Hypothalamus (tissue), 51 donors: ENCODE measurements at regions not wholly inside any gene's neighbourhood (a gene's known extent, or its start where the extent isn't known, plus 50 kb on each side); places are given as distances from the start of the nearest gene placed in this dataset.
"Not testable (repeated sequence)": the region's sequence is repeated elsewhere in the genome, so short reads cannot be mapped to it uniquely, and the experiment has no call there.

Source experiments
- DNase-seq, 51 donors: peaks; one replicate each; lab custom pipeline; 2025; lab: John Stamatoyannopoulos, UW

GRCh38 chr2:241981076-241981700 lies 111.7 kb downstream of the RTP5 start:
- no peak for DNase-seq

- no peak for DNase-seq
These were observed 113.4 kb downstream of the RTP5 start for GRCh38 chr2:241982706-241983570.

- DNase-seq = no peak
These were observed 114.2 kb downstream of the RTP5 start for GRCh38 chr2:241983571-241984270.

GRCh38 chr2:241984271-241984655 lies 114.7 kb downstream of the RTP5 start:
- no peak for DNase-seq

GRCh38 chr2:241984658-241985057 lies 115.1 kb downstream of the RTP5 start:
- DNase-seq = no peak

GRCh38 chr2:241985161-241985985 lies 115.8 kb downstream of the RTP5 start:
- not testable (repeated sequence) for DNase-seq

- no peak for DNase-seq
These were observed 116.4 kb downstream of the RTP5 start for GRCh38 chr2:241985986-241986329.

- DNase-seq = peak in 2 of 51 donors; percentile 3 to 7
These were observed 117.5 kb downstream of the RTP5 start for GRCh38 chr2:241986836-241987641.

- no peak for DNase-seq
These were observed 118.2 kb downstream of the RTP5 start for GRCh38 chr2:241987726-241988125.

GRCh38 chr2:241988146-241988545 lies 118.6 kb downstream of the RTP5 start:
- no peak for DNase-seq

- DNase-seq = no peak
These were observed 119.5 kb downstream of the RTP5 start for GRCh38 chr2:241989074-241989473.

GRCh38 chr2:241990466-241990865 lies 120.9 kb downstream of the RTP5 start:
- DNase-seq = no peak

- no peak for DNase-seq
These were observed 121.8 kb downstream of the RTP5 start for GRCh38 chr2:241991299-241991698.

GRCh38 chr2:241992753-241993152 lies 123.2 kb downstream of the RTP5 start:
- no peak for DNase-seq

GRCh38 chr2:241993386-241994005 lies 124.0 kb downstream of the RTP5 start:
- DNase-seq = no peak

GRCh38 chr2:241994086-241994485 lies 124.6 kb downstream of the RTP5 start:
- no peak for DNase-seq

GRCh38 chr2:241994556-241995213 lies 125.2 kb downstream of the RTP5 start:
- DNase-seq = no peak

- no peak for DNase-seq
These were observed 126.6 kb downstream of the RTP5 start for GRCh38 chr2:241996100-241996499.

GRCh38 chr2:241997017-241997416 lies 127.5 kb downstream of the RTP5 start:
- DNase-seq = no peak
